PFSK-1 (cell line): ENCODE measurements at regions not wholly inside any gene's neighbourhood (a gene's known extent, or its start where the extent isn't known, plus 50 kb on each side); places are given as distances from the start of the nearest gene placed in this dataset.

Source experiments
- POLR2AphosphoS5 ChIP-seq: IDR thresholded peaks from 2 replicates; pipeline ENCODE4 v1.6.1; 2012; ENCODE audit warnings: low read depth, mild to moderate bottlenecking, control low read depth, low read length, moderate library complexity
- TF ChIP-seq, protein P1 (sequence below), 2 experiments: IDR thresholded peaks; 2 replicates each; pipeline versions ENCODE4 v1.6.1 to v1.8.0; 2011 to 2012; ENCODE audit warnings: low read depth in 2 of 2, low read length in 2 of 2, control low read depth in 1 of 2, inconsistent platforms in 1 of 2, mild to moderate bottlenecking in 1 of 2, moderate library complexity in 1 of 2; ENCODE audit not compliant: insufficient read depth in 1 of 2

DNA sequence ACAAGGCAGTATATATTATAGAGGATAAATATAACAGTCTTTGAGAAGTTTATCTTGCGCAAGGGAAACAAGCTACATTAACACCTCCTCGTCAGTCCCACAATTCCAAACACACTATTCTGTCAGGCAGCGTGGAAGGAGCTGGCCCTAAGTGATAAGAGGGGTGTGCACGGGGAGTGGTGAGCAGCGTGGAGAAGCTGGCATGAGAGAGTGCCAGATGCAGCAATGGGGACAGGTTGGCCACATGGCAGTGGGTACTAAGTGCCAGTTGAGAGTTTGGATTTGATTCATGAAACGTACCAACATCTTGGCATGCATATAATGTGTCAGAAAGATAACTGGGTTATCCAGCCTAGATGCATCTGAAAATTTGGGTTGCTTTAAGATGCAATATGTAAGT is 460.2 kb downstream of the ICE1 start:
- TF ChIP-seq, protein P1, sequence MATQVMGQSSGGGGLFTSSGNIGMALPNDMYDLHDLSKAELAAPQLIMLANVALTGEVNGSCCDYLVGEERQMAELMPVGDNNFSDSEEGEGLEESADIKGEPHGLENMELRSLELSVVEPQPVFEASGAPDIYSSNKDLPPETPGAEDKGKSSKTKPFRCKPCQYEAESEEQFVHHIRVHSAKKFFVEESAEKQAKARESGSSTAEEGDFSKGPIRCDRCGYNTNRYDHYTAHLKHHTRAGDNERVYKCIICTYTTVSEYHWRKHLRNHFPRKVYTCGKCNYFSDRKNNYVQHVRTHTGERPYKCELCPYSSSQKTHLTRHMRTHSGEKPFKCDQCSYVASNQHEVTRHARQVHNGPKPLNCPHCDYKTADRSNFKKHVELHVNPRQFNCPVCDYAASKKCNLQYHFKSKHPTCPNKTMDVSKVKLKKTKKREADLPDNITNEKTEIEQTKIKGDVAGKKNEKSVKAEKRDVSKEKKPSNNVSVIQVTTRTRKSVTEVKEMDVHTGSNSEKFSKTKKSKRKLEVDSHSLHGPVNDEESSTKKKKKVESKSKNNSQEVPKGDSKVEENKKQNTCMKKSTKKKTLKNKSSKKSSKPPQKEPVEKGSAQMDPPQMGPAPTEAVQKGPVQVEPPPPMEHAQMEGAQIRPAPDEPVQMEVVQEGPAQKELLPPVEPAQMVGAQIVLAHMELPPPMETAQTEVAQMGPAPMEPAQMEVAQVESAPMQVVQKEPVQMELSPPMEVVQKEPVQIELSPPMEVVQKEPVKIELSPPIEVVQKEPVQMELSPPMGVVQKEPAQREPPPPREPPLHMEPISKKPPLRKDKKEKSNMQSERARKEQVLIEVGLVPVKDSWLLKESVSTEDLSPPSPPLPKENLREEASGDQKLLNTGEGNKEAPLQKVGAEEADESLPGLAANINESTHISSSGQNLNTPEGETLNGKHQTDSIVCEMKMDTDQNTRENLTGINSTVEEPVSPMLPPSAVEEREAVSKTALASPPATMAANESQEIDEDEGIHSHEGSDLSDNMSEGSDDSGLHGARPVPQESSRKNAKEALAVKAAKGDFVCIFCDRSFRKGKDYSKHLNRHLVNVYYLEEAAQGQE (IDR thresholded peaks at IDR 0.05; ENCODE audit: insufficient read depth in 1 of 2, low read depth in 2 of 2, low read length in 2 of 2), result no peak
- no peak for TF ChIP-seq POLR2AphosphoS5
